22Rv1 (cell line): ENCODE measurements at regions not wholly inside any gene's neighbourhood (a gene's known extent, or its start where the extent isn't known, plus 50 kb on each side); places are given as distances from the start of the nearest gene placed in this dataset.

Source experiments
- H3K27ac ChIP-seq: fragments of 450-650 bp; 2 replicates; pipeline ENCODE4 v1.5.1; 2017
- CTCF ChIP-seq: fragments of 450-650 bp; IDR thresholded peaks from 2 replicates; pipeline ENCODE4 v1.5.1; 2017; ENCODE audit warnings: mild to moderate bottlenecking
- ZFX ChIP-seq: fragments of 450-650 bp; IDR thresholded peaks from 2 replicates; pipeline ENCODE4 v1.6.1; 2017; ENCODE audit warnings: antibody characterized with exemption, borderline replicate concordance

DNA sequence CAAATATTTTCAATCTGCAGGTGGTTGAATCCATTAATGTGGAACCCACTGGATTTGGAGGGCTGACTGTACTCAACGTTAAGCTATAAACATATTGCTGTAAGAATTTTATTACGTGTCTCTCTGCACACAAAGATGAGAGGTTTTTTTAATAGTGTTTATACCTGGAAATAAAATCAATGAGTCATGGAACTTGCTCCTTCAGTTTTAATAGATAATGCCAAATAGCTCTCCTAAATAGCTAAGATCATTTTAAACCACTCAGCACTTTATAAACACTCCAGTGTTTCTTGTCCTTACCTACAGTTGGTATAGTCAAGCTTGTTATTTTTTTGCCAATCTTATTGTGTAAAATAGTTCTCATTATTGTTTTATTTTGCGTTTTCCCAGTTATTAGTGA is 455.6 kb upstream of the FZD8 start:
- TF ChIP-seq CTCF (no peak), ZFX (no peak)
- H3K27ac ChIP-seq, result no peak overlapping the region

- TF ChIP-seq CTCF (no peak), ZFX (no peak)
- no peak overlapping the region for H3K27ac ChIP-seq
Observed at GRCh38 chr10:36096576-36096975, 454.5 kb upstream of the FZD8 start.

GRCh38 chr10:36094096-36094495 is 452.0 kb upstream of the FZD8 start:
- no peak overlapping the region for H3K27ac ChIP-seq
- TF ChIP-seq CTCF, result no peak
- TF ChIP-seq ZFX, result no peak

DNA sequence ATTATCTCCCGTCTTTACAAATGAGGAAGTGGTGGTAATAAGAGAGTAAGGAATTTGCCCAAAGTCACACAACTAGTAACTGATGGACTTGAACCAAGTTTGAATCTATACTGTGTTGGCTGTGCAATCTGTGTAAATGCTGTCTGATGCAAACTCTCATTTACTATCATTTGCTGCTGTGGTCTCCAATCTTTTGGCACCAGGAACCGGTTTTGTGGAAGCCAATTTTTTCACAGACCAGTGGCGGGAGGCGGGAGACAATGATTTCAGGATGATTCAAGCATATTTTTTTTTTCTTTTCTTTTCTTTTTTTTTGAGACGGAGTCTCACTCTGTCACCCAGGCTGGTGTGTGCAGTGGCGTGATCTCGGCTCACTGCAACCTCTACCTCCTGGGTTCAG is 450.0 kb upstream of the FZD8 start:
- TF ChIP-seq ZFX (no peak), CTCF (no peak)
- no peak overlapping the region for H3K27ac ChIP-seq

DNA sequence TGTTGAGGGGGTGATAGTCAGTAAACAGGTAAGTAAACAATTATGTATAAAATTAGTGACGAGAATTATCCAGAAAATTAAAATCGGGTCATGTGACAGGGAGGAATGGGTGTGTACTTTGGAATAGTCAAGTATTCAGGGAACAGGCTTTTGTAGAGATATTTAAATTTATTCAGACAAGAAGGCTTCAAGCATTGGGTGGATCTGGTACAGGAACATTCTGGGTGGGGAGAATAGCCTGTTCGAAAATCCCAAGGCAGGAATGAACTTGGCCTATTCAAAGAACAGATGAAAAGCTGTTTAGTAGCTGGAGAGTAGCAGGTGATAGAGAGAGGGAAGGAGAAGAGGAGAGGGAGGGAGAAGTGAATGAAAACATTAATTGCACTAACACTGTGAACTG is 448.9 kb upstream of the FZD8 start:
- no peak overlapping the region for H3K27ac ChIP-seq
- TF ChIP-seq CTCF (no peak), ZFX (no peak)

GRCh38 chr10:36089790-36090440 is 447.8 kb upstream of the FZD8 start:
- no peak for TF ChIP-seq CTCF
- TF ChIP-seq ZFX, result no peak
- no peak overlapping the region for H3K27ac ChIP-seq

DNA sequence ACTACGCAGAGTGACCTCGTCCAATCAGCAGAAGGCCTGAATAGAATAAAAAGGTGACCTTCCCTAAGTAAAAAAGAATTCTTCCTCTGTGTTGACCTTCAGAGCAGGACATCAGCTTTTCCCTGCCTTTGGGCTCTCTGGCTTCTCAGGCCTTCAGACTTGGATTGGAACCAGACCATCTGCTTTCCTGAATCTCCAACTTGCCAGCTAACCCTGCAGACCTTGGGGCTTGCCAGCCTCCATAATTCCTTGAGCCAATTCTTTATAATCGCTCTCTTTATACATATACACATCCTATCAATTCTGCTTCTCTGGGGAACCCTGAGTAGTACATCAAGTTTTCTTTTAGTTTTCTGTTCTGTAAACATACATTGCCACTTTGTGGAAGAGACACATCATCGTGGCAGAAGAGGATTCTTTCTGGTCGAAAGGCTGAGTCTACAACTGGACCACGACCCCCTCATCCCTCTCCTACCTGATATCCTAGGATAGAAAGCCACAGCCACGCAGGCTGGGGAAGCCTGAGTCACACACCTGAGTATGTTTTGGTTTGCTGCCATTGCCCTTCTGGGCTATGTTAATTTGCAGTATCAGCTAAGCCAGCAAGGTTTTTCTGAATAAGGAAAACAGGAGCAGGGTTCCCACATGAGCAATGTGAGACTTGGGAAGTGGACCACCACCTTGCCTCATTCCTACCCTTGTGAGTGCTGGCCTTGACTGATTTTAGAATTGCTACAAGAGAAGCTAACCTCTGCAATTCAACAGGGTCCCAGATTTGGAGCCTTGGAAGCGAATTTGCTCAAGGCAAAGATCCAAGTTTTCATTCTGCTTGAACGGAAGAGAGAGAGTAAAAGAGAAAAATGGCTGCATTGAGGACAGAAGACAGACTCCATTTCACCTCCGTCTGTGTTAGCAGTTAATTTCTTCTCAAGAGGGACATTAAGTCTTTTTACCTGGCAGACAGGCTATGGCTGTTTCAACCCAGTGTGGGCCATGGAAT is 445.2 kb upstream of the FZD8 start:
- TF ChIP-seq ZFX (no peak), CTCF (no peak)
- no peak overlapping the region for H3K27ac ChIP-seq
